T-helper 2 cell treated with Interferon-gamma antibody and Interleukin-4, amounts not matched to agents 100 ng/mL and 5 ng/mL, for 36 hours (primary cell): ENCODE measurements at regions not wholly inside any gene's neighbourhood (a gene's known extent, or its start where the extent isn't known, plus 50 kb on each side); places are given as distances from the start of the nearest gene placed in this dataset.

ENCODE experiments used
- intact Hi-C: fragments of 100-400 bp; cut with micrococcal nuclease; formaldehyde crosslinking; loops from one replicate; pipeline ENCODE4 v1.15.1; 2023

DNA sequence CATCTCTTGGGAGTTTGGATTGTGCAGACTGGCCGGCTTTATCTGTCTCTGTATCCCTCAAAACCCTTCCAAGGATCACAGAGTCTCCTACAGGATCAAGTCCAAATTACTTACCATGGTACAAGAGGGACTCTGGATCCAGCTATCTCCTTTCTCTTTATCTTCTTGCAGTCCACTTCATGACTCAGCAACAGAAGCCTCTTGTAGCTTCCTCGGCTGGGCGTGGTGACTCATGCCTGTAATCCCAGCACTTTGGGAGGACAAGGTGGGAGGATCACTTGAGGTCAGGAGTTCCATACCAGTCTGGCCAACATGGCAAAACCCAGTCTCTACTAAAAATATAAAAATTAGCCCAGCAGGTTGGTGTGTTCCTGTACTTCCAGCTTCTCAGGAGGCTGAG is 189.7 kb downstream of the BCAT1 start:
- intact Hi-C loops, result no loop called here

DNA sequence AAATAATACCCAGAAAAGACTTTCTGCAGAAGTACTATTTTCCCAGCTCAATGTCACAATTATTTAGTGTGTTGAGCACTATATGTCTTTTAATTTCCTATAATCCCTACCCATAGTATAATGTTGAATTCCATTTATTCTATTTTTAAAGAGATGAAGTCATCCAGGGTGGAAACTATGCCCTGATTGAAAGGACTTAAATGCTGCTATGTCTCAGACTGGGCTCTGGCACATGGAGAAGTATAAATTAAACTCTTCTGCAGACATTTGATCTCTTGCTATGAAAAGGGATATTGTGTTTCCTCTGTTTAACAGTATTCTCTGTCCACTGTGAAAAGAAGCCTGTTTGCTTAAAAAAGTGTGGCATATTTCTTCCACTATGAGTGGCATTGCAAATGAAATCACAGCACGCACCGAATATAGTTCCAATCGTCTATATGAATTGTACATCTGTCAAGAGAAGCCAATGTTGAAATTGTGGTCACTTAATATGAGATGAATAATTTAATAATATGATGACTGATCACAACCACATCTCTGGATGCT is 192.3 kb downstream of the BCAT1 start:
- intact Hi-C loops, result no loop called here

DNA sequence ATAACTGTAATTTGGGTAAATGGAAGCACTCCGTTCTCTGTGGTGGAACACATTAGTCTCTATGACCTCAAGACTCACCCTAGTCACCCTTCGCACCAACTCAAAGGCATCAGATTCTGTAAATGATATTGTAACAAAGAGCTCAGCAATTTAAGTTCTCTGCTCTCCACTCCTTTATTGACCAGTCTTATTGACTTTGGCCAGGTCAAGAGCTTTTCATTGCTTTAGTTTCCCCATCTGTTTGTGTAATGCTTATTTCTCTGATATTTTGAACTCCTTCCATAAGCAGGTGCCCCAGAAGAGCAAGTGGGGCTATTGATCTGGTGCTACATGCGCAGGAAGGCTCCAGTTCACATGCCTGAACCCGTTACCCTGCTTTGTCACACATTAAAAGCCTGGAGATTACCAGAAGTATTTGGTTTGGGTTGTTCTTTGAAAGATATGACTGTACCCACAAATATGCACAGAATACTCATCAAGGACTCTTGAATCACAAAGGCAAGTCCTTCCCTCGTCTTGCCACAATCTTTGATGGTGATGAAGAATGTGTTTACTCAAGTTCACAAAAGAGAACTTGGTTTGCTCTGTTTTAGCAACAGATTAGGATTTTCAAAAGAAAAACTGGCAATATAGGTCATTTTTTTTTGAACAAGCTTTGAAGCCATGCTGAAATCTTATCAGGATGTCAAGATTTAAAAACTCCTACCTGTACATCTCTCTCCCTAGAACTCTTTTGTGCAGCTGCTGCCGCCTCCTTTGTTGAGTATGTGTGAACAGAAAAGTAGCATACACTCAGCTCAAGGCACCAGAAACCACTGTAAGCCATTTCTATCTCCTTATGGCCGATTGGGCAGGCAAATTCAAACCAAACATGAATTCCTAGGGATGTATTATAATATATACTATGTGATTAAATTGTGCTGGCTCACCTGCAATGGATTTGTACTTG is 193.9 kb downstream of the BCAT1 start:
- intact Hi-C loops, result no loop called here

DNA sequence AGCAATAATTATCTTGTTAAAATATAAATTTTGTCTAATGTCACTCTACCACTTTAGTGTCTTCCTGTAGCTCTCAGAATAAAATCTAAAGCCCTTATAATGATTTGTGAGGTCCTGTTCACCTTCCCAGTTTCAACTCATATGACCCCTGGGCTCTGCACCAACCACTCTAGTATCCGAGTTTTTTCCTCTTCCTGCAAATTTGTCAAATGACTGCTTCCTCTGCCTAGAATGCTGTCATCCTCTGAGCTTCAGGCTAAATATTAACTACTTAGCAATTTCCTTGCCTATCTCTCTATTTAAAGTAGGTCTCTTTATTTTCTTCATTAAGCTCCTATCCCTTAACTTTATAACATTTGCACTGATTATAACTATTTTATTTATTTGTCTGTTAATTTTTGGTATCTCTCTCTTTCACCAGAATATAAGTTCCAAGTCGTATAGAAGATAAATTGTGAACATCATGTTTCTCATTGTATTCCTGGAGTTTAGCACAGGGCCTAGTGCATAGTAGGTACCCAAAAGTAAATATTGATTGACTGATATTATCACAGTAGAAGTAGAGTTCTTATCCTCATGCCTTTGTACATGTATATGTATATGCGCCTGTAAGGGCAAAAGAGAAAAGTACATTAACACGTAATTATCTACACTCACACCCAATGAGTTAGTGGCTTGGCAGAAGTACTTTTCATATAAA is 196.0 kb downstream of the BCAT1 start:
- intact Hi-C loops, result no loop called here

DNA sequence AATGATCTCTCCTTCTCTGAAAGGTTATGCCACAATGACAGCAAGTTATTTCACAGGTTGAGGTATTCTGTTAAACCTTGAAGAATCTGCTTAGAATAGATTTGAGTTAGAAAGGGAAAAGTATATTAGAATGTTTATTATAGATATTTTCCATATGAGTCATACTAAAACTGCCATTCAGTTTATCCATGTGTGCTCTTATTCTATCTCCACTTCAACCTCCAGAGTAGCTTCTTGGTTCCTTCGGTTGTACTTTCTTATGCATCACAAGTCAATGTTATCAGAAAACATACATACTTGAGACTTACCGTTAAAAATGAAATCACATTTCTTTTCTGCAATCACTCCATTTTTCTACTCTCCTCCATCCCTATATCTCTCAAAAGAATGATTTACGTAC is 197.7 kb downstream of the BCAT1 start:
- intact Hi-C loops, result no loop called here

DNA sequence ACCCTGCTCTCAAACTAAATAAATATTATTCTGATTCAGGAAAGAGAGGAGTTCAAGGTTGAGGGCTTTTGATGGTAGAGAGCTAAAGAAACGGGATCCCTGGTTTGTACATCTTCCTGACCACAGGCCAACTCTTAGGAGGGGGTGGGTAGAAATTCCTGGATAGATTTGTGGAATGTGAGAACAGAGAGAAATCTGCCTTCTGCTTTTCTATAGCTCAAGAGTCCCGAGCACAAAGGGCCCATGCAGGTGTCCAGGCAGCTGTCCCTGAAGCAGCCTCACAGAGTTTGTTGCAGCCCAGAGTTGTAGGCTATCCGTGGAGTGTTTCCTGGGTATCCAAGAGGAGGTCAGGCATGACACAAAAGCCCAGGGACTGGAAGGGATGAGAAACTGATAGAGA is 198.6 kb downstream of the BCAT1 start:
- intact Hi-C loops, result no loop called here

DNA sequence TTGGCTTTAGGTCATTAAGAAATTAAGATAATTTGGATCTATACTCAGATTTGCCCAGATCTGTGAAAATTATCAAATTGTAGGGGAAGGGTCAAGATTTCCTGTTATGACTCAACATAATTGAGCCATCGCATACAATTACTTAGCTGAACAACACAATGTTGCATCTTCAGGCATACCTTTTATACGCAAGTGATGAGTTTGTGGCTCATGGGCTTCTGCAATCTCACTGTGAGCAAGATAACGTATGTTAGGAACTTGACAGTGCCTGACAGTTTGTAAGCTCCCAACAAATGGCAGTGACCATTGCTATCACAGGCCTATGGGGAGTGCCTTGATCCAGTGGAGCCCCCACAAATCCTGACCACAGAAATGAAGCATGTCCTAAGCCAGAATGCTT is 199.7 kb downstream of the BCAT1 start:
- intact Hi-C loops, result no loop called here

DNA sequence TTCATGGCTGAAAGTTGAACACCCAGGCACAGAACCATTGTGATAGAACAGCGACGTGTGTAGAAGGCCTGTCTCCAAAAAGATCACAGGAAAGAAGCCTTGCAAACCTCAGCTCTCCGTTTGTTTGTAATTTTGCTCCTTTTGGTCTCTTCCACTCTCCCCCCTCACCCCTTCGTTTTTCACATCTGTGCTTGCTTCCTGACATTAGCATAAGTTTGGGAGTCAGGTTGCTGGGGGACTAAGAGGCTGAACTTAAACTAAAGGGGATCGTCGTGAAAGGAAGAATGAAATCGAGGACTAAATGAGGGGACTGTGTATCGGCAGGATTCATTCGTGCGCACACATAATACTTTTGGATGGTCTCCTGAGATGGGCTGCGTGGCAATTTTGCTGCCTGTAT is 200.6 kb downstream of the BCAT1 start:
- intact Hi-C loops, result no loop called here

DNA sequence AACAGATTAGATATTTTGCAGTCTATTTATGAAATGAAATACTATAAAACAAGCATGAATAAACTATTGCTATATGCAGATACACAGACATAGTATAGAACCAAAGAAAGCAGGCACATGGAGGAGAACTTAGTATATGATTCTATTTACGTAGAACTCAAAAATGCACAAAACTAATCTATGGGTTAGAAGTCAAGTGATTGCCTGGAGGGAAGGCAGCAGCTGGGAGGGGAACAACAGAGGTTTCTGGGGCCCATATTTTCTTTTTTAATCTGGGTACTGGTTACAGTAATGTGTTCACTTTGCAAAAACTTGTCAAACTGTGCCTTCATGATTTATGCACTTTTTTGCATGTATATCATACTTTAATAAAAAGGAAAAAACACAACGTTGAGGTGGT is 202.0 kb downstream of the BCAT1 start:
- intact Hi-C loops, result no loop called here

DNA sequence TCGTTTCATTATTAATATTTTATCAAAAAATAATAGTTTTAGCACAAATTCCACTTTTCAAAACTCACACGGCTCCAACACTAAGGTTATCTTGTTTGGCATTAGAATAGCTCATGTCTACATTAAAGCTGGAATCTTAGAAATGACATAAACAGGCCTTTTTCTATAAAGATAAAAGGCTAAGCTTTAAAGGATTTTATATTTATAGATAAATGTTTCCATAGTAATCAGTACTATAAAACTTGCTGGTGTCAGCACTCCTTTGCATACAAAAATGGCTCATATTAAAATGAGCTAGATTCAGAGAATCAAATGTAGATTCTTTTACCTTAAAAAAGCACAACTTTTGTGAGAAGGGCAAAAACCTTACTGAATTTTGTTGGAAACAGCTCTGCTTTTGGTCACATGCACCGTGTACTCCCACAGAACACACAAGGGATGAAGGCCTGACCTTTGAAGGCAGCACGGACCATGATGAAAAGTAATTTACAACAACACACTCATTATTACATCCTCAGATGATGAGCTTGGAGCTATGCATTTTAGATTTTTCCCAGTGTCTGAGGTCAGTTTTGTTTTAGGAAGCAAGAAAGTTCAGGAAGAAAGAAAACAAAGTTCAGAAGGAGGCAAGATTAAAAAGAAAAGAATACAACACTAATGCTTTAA is 202.8 kb downstream of the BCAT1 start:
- intact Hi-C loops, result no loop called here

DNA sequence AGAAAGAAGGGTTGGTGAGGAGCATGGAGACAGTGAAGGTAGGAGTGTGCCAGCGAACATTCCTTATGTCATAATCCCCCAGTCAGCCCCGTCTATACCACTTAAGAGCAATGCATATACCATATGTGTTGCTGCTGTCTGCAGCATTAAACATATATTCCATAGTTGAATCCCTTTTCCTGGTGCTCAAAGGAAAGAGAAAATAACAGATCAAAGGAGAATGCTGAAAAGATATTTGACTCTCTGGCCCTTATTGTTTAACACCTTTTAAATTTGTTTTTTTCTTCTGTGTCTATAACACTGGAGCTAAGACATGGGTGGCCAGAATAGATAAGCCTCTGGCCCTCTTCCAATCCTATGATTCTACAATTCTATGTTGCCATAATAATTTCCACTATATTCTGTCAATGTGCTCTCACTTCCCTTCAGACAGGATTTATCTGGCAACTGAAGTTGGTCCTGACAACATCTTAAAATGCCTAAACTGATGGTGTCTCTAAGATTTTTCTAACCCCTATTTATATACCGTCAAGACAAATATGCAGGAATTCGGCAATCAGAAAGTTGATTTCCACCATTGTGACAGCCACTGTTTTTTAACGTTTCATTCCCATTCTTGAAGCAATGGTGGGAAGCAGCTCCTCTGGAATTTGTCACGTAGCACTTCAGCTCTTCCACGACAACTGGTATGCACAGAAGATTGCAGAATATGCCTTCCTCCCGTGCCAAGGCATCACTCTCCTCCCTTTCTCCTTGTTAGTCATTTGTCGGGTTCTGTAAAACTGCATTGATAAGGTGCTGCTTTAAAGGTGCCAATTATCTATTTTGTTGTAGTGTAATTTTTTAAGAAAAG is 204.7 kb downstream of the BCAT1 start:
- intact Hi-C loops, result no loop called here

DNA sequence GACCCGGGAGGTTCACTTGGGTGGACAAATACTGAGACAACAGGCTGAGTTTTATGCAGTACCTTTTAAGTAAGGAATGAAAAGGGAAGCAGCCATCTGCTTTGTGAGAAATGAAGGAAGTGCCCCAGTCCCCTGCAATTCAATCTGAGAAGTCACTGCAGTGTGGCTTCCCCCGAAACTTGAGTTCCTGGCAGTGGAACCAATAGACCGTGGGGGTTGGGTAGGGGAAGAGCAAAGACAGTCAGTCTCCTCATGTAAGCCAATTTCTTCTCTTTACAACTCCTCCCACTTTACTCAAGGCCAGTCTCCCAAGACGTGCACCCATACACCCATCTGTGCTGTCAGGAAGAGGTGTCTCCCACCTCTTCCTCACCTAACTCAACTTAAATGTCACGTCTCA is 206.5 kb downstream of the BCAT1 start:
- intact Hi-C loops, result no loop called here

DNA sequence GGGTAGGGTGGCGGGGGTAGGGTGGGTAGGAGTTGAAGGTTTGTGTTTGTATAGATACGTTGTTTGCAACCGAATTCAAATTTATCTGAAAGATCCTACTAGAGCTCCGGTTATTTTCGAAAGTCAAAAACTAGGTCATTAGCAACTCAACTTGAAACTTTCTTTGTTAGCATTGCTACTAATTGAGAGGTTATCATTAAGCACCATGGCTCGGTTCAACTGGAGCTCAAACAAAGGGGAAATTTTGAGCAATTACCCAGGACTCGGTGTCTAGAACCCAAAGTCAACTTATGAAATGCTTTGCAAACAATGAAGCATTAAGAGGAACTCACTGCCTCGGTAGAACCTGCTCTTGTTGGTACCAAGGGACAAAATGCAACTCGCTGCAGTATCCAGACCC is 207.7 kb downstream of the BCAT1 start:
- intact Hi-C loops, result no loop called here

DNA sequence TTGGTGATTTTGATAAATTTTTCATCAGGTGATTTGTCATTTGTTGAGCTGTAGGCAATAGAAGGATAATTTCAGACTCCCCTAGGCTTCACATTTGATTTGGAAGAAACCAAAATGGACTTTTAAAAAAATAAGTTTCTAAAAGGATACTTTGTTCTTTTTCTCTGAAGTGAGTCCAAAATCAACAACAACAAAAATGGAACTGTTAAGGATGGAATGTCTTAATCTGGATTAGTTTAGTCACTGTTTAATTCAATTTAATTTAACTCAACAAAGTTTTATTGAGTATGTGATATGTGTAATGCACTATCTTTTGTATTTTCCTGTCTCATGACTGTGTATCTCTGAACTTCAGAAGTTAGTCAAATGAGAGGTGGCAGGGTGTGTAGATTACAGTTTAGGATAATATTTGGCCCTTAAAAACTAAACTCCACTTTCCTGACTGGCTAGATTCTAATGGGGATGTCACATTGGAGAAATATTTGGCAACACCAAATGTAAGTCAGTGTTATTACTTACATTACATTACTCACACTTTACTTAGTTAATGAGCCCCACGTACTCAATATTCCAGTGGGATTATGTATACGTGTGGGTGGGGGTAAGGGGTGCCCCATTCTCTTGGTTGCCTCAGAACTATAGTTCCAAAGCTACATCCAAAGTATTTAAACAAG is 209.7 kb downstream of the BCAT1 start:
- intact Hi-C loops, result no loop called here

DNA sequence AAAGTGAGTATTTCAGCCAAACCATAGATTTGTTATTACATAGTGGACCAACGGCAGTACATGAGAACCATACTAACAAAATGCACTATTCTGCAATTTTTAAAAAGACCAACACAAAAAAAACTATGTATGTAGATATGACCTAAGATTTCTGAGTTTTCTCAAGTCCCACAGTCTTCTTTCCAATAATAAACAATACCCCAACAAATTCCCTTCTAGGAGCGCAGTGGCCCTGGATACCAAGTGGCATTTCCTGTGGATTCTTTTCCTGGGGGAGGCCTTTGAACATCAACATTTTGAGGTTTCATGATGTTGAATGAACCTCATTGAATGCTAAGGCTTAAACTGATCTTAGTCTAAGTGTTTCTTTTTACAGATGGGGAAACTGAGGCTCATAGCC is 210.5 kb downstream of the BCAT1 start:
- intact Hi-C loops, result no loop called here

DNA sequence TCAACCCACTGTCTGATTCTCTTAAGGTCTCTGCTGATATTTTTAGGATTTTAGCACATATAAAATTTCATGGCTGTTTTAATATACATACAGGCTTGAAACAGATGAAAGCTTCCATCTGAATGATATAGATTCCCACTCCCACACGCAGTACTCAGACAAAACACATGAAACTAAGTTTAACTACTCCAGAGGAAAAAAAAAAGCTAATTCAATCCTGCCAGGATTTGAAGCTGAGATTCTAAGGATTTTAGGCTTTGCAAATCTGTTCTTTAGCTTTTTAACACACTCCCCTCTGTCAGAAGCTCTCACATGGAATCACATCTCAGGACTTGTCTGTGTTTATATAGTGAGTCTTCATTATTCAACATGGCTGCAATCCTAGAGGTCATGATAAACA is 217.3 kb downstream of the BCAT1 start:
- intact Hi-C loops, result no loop called here

DNA sequence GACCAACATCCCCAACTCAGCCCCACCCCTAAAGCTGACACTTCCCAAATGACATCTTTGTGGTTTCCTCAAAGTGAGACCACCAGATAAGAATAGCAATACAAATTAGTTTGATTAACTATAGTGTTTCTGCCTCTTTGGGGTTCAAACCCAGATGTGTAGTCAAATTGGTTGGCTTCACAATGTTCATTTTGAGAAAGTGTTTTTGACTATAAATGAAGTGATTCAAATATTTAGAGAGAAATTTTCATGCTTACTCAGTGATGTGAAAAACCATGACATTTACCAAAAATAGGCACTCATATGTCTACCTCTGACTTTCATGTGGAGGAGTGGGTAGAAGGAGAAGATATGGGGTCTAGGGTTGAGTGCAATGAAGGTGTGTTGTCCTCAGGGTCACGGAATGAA is 218.4 kb downstream of the BCAT1 start:
- intact Hi-C loops, result no loop called here

DNA sequence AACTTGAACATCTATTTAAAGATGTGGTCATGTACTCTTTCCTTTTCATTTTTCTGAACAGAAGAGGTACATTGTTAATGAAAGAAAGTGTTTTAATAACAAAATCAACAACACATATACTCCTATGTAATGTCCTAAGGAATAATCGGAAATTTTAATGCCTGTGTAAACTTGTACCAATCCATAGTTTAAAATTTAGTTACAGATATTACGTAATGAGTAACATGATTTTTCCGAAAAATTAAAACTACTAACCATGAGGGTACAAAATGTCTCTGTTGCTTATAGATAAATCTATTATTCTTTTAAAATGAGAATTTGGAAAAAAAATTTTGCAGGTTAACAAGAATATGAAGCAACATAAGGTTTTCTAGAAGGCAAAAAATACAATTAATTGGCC is 220.1 kb downstream of the BCAT1 start:
- intact Hi-C loops, result no loop called here

DNA sequence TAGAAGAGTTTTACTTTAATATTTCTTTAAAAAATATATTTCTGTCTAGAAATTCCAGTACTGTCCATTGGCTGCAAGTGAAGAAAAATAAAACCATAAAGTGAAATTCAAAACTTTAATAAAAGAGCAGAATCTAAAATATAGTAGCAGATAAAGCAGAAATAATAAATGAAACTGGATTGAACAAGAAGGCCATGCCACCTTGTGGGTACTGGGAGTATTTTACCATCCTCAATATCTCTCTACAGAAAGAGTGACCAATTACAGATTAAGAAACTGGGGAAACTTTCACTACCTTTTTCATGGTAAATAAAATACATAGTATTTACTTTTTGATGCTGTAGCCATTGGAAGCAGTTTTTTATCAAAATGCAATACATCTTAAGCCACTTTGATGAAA is 220.5 kb downstream of the BCAT1 start:
- intact Hi-C loops, result no loop called here

DNA sequence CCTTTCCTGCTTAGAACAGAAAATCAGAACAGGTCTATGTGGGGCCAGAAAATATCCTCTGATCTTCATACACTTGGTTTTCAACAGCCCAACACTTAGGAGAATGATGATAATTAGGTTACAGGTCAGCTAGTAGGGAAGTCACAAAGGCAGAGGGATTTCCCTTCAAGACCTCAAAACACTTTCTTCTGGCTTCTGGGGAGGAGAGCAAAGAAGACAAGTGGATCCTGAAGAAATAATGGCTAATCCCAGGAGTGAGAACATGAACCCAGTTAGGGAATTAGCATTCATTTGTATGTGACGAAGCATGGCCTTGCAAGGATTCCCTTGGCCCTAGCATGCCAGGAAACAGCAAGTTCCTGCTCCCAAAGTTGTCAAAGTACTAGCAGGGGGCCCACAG is 223.3 kb downstream of the BCAT1 start:
- intact Hi-C loops, result no loop called here

DNA sequence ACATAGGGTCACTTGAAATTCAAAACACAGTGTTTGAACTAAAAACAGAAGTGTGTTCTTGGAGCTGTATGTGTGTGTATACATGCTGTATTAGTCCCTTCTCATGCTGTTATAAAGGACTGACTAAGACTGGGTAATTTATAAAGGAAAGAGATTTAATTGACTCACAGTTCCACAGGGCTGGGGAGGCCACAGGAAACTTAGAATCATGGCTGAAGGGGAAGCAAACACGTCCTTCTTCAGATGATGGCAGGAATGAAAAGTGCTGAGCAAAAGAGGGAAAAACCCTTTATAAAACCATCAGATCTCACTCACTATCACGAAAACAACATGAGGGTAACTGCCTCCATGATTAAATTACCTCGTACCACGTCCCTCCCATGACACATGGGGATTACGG is 224.1 kb downstream of the BCAT1 start:
- intact Hi-C loops, result no loop called here
